ENCODE measurements at regions not wholly inside any gene's neighbourhood (a gene's known extent, or its start where the extent isn't known, plus 50 kb on each side); places are given as distances from the start of the nearest gene placed in this dataset.

DNA sequence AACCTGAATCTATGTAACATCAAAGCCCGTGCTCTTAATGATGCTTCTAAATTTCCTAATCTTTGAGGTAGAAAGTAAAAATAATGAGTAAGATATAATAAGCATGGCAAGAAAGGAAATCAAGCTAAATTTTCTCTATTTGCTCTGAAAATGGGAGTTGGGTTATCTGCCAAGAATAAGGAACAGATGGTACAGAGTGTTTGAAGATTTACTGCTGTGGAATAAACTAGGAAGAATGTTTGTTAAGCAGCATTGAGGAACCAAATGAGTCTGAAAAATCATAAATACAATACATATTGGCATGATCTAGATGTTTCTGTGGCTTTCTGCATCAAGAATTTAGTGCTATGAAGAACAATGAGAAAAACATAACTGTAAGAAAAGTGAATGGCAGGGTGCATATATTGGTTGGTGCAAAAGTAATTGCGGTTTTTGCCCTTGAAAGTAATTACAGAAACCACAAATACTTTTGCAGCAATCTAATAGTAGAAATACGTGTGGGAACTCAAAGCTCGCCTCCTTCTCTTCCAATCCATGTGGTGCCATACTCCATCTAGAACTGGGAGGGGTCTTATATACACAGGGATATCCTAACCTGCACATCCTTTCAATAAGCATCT is 87.6 kb downstream of the SUCNR1 start:
- ChIA-PET POLR2A (no interaction called here), CTCF (no interaction called here)
- Histone ChIP-seq H3K4me2 (no peak overlapping the region), H3K27me3 (ENCODE audit: insufficient read depth) (no peaks in the 10 kb centered on the region), H3K4me3 (ENCODE audit: low read depth in 2 of 2, low read length in 1 of 2) (no peak overlapping the region), H3K9me3 (no peaks in the 10 kb centered on the region), H4K20me1 (ENCODE audit: insufficient read depth) (no peaks in the 10 kb centered on the region), H3K9ac (no peak overlapping the region), H3F3A (replicated peaks; ENCODE audit: insufficient read depth) (no peaks in the 10 kb centered on the region), H2AFZ (ENCODE audit: low read depth) (no peak overlapping the region), H3K4me1 (ENCODE audit: control insufficient read depth in 1 of 2, insufficient read depth in 2 of 2, low read depth in 1 of 2, low read length in 1 of 2) (no peaks in the 10 kb centered on the region), H3K9me2 (no peaks in the 10 kb centered on the region), H3K36me3 (replicated peaks in 1 of 2; ENCODE audit: control insufficient read depth in 1 of 2, insufficient read depth in 2 of 2, low read length in 1 of 2) (no peaks in the 10 kb centered on the region), H3K27ac (ENCODE audit: low read depth in 2 of 2, low read length in 1 of 2) (no peak overlapping the region; a peak in 1 of 4 replicates), H3K79me2 (ENCODE audit: insufficient read depth) (no peaks in the 10 kb centered on the region)
- DNase-seq = no peak
- WGBS (ENCODE audit: low lambda C conversion rate) = 33% methylated on average over 4 of the region's 4 CpGs
- no peak for TF ChIP-seq USF1 (IDR thresholded peaks at IDR 0.05; ENCODE audit: borderline replicate concordance, low read depth)
- TF ChIP-seq, protein P1, sequence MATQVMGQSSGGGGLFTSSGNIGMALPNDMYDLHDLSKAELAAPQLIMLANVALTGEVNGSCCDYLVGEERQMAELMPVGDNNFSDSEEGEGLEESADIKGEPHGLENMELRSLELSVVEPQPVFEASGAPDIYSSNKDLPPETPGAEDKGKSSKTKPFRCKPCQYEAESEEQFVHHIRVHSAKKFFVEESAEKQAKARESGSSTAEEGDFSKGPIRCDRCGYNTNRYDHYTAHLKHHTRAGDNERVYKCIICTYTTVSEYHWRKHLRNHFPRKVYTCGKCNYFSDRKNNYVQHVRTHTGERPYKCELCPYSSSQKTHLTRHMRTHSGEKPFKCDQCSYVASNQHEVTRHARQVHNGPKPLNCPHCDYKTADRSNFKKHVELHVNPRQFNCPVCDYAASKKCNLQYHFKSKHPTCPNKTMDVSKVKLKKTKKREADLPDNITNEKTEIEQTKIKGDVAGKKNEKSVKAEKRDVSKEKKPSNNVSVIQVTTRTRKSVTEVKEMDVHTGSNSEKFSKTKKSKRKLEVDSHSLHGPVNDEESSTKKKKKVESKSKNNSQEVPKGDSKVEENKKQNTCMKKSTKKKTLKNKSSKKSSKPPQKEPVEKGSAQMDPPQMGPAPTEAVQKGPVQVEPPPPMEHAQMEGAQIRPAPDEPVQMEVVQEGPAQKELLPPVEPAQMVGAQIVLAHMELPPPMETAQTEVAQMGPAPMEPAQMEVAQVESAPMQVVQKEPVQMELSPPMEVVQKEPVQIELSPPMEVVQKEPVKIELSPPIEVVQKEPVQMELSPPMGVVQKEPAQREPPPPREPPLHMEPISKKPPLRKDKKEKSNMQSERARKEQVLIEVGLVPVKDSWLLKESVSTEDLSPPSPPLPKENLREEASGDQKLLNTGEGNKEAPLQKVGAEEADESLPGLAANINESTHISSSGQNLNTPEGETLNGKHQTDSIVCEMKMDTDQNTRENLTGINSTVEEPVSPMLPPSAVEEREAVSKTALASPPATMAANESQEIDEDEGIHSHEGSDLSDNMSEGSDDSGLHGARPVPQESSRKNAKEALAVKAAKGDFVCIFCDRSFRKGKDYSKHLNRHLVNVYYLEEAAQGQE (IDR thresholded peaks at IDR 0.05; ENCODE audit: low read depth, low read length) = no peak
- TF ChIP-seq, protein P2, sequence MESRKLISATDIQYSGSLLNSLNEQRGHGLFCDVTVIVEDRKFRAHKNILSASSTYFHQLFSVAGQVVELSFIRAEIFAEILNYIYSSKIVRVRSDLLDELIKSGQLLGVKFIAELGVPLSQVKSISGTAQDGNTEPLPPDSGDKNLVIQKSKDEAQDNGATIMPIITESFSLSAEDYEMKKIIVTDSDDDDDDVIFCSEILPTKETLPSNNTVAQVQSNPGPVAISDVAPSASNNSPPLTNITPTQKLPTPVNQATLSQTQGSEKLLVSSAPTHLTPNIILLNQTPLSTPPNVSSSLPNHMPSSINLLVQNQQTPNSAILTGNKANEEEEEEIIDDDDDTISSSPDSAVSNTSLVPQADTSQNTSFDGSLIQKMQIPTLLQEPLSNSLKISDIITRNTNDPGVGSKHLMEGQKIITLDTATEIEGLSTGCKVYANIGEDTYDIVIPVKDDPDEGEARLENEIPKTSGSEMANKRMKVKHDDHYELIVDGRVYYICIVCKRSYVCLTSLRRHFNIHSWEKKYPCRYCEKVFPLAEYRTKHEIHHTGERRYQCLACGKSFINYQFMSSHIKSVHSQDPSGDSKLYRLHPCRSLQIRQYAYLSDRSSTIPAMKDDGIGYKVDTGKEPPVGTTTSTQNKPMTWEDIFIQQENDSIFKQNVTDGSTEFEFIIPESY (IDR thresholded peaks at IDR 0.05; ENCODE audit: borderline replicate concordance, low read depth) = no peak
- TF ChIP-seq SIN3A (IDR thresholded peaks at IDR 0.05; ENCODE audit: borderline replicate concordance, low read depth, low read length) = no peak
- no peak for TF ChIP-seq MEF2A (IDR thresholded peaks at IDR 0.05; ENCODE audit: borderline replicate concordance, low read depth)
- TF ChIP-seq SMC3 (IDR thresholded peaks at IDR 0.05; ENCODE audit: low read depth, low read length) = no peak
- TF ChIP-seq RXRA (IDR thresholded peaks at IDR 0.05; ENCODE audit: borderline replicate concordance, low read depth) = no peak

- H3K79me2 ChIP-seq (ENCODE audit: insufficient read depth) = no peaks in the 10 kb centered on the region
- no peaks in the 10 kb centered on the region for H4K20me1 ChIP-seq (ENCODE audit: insufficient read depth)
- H3K27me3 ChIP-seq (ENCODE audit: insufficient read depth) = no peaks in the 10 kb centered on the region
- ChIA-PET CTCF (interaction anchor here (0.6 kb wide), 1 partner anchor 25 kb away, joined by 3 read pairs; no protein-coding TSS in a partner anchor), POLR2A (no interaction called here)
- H3K4me1 ChIP-seq (ENCODE audit: control insufficient read depth in 1 of 2, insufficient read depth in 2 of 2, low read depth in 1 of 2, low read length in 1 of 2) = no peaks in the 10 kb centered on the region
- no peak overlapping the region for H3K4me3 ChIP-seq (ENCODE audit: low read depth in 2 of 2, low read length in 1 of 2)
- 16% methylated on average over 1 of the region's 1 CpG for WGBS (ENCODE audit: low lambda C conversion rate)
- no peak overlapping the region for H2AFZ ChIP-seq (ENCODE audit: low read depth)
- no peak overlapping the region for H3K9ac ChIP-seq
- no peaks in the 10 kb centered on the region for H3K36me3 ChIP-seq (replicated peaks in 1 of 2; ENCODE audit: control insufficient read depth in 1 of 2, insufficient read depth in 2 of 2, low read length in 1 of 2)
- no peak for DNase-seq
- no peak overlapping the region for H3K4me2 ChIP-seq
- H3F3A ChIP-seq (replicated peaks; ENCODE audit: insufficient read depth) = no peaks in the 10 kb centered on the region
- no peak for TF ChIP-seq FOSL2 (IDR thresholded peaks at IDR 0.05; ENCODE audit: borderline replicate concordance, low read depth)
- peak; percentile 47; the same call in 1 of the 2 replicates for TF ChIP-seq TCF12 (IDR thresholded peaks at IDR 0.05)
- H3K9me3 ChIP-seq = no peaks in the 10 kb centered on the region
- peak overlapping the region; percentile 11 to 48; a peak in 2 of 4 replicates for H3K27ac ChIP-seq (ENCODE audit: low read depth in 2 of 2, low read length in 1 of 2)
- H3K9me2 ChIP-seq = no peaks in the 10 kb centered on the region
Observed at GRCh38 chr3:151962352-151962751, 88.9 kb downstream of the SUCNR1 start.
